ENCODE measurements at regions not wholly inside any gene's neighbourhood (a gene's known extent, or its start where the extent isn't known, plus 50 kb on each side); places are given as distances from the start of the nearest gene placed in this dataset.
"Not testable (repeated sequence)": the region's sequence is repeated elsewhere in the genome, so short reads cannot be mapped to it uniquely, and the experiment has no call there.

GRCh38 chr2:55796121-55796520, 102.5 kb upstream of the PNPT1 start:
- POLR2A ChIA-PET: no interaction called here
- CTCF ChIA-PET: no interaction called here
- H3K27ac Mint-ChIP-seq: no peak overlapping the region

DNA sequence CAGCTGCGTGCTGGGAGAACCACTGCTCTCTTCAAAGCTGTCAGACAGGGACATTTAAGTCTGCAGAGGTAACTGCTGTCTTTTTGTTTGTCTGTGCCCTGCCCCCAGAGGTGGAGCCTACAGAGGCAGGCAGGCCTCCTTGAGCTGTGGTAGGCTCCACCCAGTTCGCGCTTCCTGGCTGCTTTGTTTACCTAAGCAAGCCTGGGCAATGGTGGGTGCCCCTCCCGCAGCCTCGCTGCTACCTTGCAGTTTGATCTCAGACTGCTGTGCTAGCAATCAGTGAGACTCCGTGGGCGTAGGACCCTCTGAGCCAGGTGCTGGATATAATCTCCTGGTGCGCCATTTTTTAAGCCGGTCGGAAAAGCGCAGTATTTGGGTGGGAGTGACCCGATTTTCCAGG, 100.0 kb upstream of the PNPT1 start:
- CTCF ChIA-PET; DNase-seq (ENCODE audit: low spot score); H3K27ac Mint-ChIP-seq; H3K27me3 Mint-ChIP-seq (ENCODE audit: low read depth); POLR2A ChIA-PET; ATAC-seq; H3K4me3 Mint-ChIP-seq; H3K4me1 Mint-ChIP-seq: not testable (repeated sequence)
- Mint-ChIP-seq H3K36me3 (peaks cover 11% of the 10 kb centered on the region), H3K9me3 (peaks cover 40% of the 10 kb centered on the region)

More at GRCh38 chr2:55796121-55796520, 102.5 kb upstream of the PNPT1 start:
- TF ChIP-seq RORB (CRISPR knock-in tag; IDR thresholded peaks at IDR 0.05) (no peak), ZNF232 (CRISPR knock-in tag; IDR thresholded peaks at IDR 0.05) (no peak), CBFB (CRISPR knock-in tag; IDR thresholded peaks at IDR 0.05; ENCODE audit: low read depth) (no peak), NFYB (CRISPR knock-in tag; conservative IDR thresholded peaks at IDR 0.05; ENCODE audit: low read depth) (no peak), NFATC4 (CRISPR knock-in tag; IDR thresholded peaks at IDR 0.05) (no peak), SOX15 (CRISPR knock-in tag; IDR thresholded peaks at IDR 0.05) (no peak), GTF2I (CRISPR knock-in tag; conservative IDR thresholded peaks at IDR 0.05) (no peak), ZNF317 (CRISPR knock-in tag; IDR thresholded peaks at IDR 0.05; ENCODE audit: borderline replicate concordance, low read depth) (no peak)
- TF ChIP-seq, protein P1, sequence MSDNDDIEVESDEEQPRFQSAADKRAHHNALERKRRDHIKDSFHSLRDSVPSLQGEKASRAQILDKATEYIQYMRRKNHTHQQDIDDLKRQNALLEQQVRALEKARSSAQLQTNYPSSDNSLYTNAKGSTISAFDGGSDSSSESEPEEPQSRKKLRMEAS (CRISPR knock-in tag; IDR thresholded peaks at IDR 0.05): no peak
- TF ChIP-seq, protein P2, sequence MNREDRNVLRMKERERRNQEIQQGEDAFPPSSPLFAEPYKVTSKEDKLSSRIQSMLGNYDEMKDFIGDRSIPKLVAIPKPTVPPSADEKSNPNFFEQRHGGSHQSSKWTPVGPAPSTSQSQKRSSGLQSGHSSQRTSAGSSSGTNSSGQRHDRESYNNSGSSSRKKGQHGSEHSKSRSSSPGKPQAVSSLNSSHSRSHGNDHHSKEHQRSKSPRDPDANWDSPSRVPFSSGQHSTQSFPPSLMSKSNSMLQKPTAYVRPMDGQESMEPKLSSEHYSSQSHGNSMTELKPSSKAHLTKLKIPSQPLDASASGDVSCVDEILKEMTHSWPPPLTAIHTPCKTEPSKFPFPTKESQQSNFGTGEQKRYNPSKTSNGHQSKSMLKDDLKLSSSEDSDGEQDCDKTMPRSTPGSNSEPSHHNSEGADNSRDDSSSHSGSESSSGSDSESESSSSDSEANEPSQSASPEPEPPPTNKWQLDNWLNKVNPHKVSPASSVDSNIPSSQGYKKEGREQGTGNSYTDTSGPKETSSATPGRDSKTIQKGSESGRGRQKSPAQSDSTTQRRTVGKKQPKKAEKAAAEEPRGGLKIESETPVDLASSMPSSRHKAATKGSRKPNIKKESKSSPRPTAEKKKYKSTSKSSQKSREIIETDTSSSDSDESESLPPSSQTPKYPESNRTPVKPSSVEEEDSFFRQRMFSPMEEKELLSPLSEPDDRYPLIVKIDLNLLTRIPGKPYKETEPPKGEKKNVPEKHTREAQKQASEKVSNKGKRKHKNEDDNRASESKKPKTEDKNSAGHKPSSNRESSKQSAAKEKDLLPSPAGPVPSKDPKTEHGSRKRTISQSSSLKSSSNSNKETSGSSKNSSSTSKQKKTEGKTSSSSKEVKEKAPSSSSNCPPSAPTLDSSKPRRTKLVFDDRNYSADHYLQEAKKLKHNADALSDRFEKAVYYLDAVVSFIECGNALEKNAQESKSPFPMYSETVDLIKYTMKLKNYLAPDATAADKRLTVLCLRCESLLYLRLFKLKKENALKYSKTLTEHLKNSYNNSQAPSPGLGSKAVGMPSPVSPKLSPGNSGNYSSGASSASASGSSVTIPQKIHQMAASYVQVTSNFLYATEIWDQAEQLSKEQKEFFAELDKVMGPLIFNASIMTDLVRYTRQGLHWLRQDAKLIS (CRISPR knock-in tag; IDR thresholded peaks at IDR 0.05; ENCODE audit: borderline replicate concordance): no peak
- TF ChIP-seq, protein P3, sequence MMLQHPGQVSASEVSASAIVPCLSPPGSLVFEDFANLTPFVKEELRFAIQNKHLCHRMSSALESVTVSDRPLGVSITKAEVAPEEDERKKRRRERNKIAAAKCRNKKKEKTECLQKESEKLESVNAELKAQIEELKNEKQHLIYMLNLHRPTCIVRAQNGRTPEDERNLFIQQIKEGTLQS (CRISPR knock-in tag; conservative IDR thresholded peaks at IDR 0.05): no peak
- ATAC-seq: no peak
- H3K27me3 Mint-ChIP-seq (ENCODE audit: low read depth): no peaks in the 10 kb centered on the region
- no peak overlapping the region for H3K4me3 Mint-ChIP-seq
- H3K9me3 Mint-ChIP-seq: peaks cover 40% of the 10 kb centered on the region
- peaks cover 11% of the 10 kb centered on the region for H3K36me3 Mint-ChIP-seq
- H3K4me1 Mint-ChIP-seq: no peaks in the 10 kb centered on the region
- DNase-seq (ENCODE audit: low spot score): no peak

GRCh38 chr2:55786280-55786679, 92.6 kb upstream of the PNPT1 start:
- ATAC-seq: no peak
- TF ChIP-seq IRF2 (CRISPR knock-in tag; IDR thresholded peaks at IDR 0.05; ENCODE audit: borderline replicate concordance, low read depth) (no peak), NR1H2 (CRISPR knock-in tag; IDR thresholded peaks at IDR 0.05) (no peak), PRRX2 (CRISPR knock-in tag; IDR thresholded peaks at IDR 0.05) (no peak), ETV6 (CRISPR knock-in tag; IDR thresholded peaks at IDR 0.05) (no peak), TCF7 (CRISPR knock-in tag; IDR thresholded peaks at IDR 0.05; ENCODE audit: low read depth) (no peak), FOXP4 (CRISPR knock-in tag; IDR thresholded peaks at IDR 0.05) (no peak), NR3C1 (CRISPR knock-in tag; conservative IDR thresholded peaks at IDR 0.05; ENCODE audit: low read depth) (no peak), TEAD4 (CRISPR knock-in tag; IDR thresholded peaks at IDR 0.05) (no peak)
- TF ChIP-seq, protein P1 (CRISPR knock-in tag; IDR thresholded peaks at IDR 0.05): no peak
- TF ChIP-seq, protein P4, sequence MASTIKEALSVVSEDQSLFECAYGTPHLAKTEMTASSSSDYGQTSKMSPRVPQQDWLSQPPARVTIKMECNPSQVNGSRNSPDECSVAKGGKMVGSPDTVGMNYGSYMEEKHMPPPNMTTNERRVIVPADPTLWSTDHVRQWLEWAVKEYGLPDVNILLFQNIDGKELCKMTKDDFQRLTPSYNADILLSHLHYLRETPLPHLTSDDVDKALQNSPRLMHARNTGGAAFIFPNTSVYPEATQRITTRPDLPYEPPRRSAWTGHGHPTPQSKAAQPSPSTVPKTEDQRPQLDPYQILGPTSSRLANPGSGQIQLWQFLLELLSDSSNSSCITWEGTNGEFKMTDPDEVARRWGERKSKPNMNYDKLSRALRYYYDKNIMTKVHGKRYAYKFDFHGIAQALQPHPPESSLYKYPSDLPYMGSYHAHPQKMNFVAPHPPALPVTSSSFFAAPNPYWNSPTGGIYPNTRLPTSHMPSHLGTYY (CRISPR knock-in tag; IDR thresholded peaks at IDR 0.05): no peak
- TF ChIP-seq, protein P5, sequence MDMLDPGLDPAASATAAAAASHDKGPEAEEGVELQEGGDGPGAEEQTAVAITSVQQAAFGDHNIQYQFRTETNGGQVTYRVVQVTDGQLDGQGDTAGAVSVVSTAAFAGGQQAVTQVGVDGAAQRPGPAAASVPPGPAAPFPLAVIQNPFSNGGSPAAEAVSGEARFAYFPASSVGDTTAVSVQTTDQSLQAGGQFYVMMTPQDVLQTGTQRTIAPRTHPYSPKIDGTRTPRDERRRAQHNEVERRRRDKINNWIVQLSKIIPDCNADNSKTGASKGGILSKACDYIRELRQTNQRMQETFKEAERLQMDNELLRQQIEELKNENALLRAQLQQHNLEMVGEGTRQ (CRISPR knock-in tag; IDR thresholded peaks at IDR 0.05): no peak
- H3K27ac Mint-ChIP-seq: no peak overlapping the region; the same call in 1 of the 2 replicates
- no peak for DNase-seq (ENCODE audit: low spot score)
- H3K27me3 Mint-ChIP-seq (ENCODE audit: low read depth): no peaks in the 10 kb centered on the region
- H3K9me3 Mint-ChIP-seq: no peaks in the 10 kb centered on the region
- no peaks in the 10 kb centered on the region for H3K4me1 Mint-ChIP-seq
- no peak overlapping the region for H3K4me3 Mint-ChIP-seq
- ChIA-PET POLR2A (no interaction called here), CTCF (no interaction called here)
- H3K36me3 Mint-ChIP-seq: no peaks in the 10 kb centered on the region

GRCh38 chr2:55783751-55784150, 90.1 kb upstream of the PNPT1 start:
- CTCF ChIA-PET; H3K27me3 Mint-ChIP-seq (ENCODE audit: low read depth): not testable (repeated sequence)

More at GRCh38 chr2:55783751-55784150, 90.1 kb upstream of the PNPT1 start:
- DNase-seq (ENCODE audit: low spot score); H3K4me3 Mint-ChIP-seq; POLR2A ChIA-PET; H3K36me3 Mint-ChIP-seq; H3K27ac Mint-ChIP-seq; ATAC-seq; H3K4me1 Mint-ChIP-seq; H3K9me3 Mint-ChIP-seq: not testable (repeated sequence)
